DND-41 (cell line): ENCODE measurements at regions not wholly inside any gene's neighbourhood (a gene's known extent, or its start where the extent isn't known, plus 50 kb on each side); places are given as distances from the start of the nearest gene placed in this dataset.

Source experiments
- ATAC-seq: fragments of 200-7000 bp; cut with Tn5 transposase; 3 replicates; pipeline ENCODE4 v1.9.1; 2021; ENCODE audit warnings: low read depth; ENCODE audit not compliant: insufficient read depth
- DNase-seq: peaks from one replicate; pipeline ENCODE4 v3.0.0-alpha.2; 2020
- H2AFZ ChIP-seq: 2 replicates; pipeline ENCODE4 v1.6.0; 2012; ENCODE audit warnings: low read depth, low read length
- H3K27ac ChIP-seq: 2 replicates; pipeline ENCODE4 v1.5.1; 2012; ENCODE audit warnings: low read length, inconsistent platforms
- H3K27me3 ChIP-seq: fragments of 200-600 bp; sonication (generic); 2 replicates; pipeline ENCODE4 v1.6.0; 2012; ENCODE audit warnings: low read length, mild to moderate bottlenecking, inconsistent platforms; ENCODE audit not compliant: insufficient read depth, poor library complexity
- H3K36me3 ChIP-seq: 2 replicates; pipeline ENCODE4 v1.5.1; 2012; ENCODE audit warnings: low read length, inconsistent platforms; ENCODE audit not compliant: insufficient read depth
- H3K4me1 ChIP-seq: 2 replicates; pipeline ENCODE4 v1.5.1; 2012; ENCODE audit warnings: mild to moderate bottlenecking, low read length; ENCODE audit not compliant: insufficient read depth
- H3K4me2 ChIP-seq: 2 replicates; pipeline ENCODE4 v1.6.0; 2012; ENCODE audit warnings: mild to moderate bottlenecking, moderate library complexity, low read length, inconsistent platforms; ENCODE audit not compliant: insufficient read depth
- H3K4me3 ChIP-seq, 2 experiments: fragments of 200-600 bp in 1 of 2; shearing (Covaris generic) in 1 of 2; 2 replicates each; pipeline ENCODE4 v1.5.1; 2012 to 2016; ENCODE audit warnings: inconsistent platforms in 2 of 2, low read length in 2 of 2, mild to moderate bottlenecking in 2 of 2, low read depth in 1 of 2, moderate library complexity in 1 of 2
- H3K79me2 ChIP-seq: 2 replicates; pipeline ENCODE4 v1.6.0; 2012; ENCODE audit warnings: low read length, inconsistent platforms; ENCODE audit not compliant: insufficient read depth
- H3K9ac ChIP-seq: 2 replicates; pipeline ENCODE4 v1.6.0; 2012; ENCODE audit warnings: low read depth, mild to moderate bottlenecking, inconsistent platforms, low read length, moderate library complexity
- H3K9me3 ChIP-seq: 2 replicates; pipeline ENCODE4 v1.5.1; 2012; ENCODE audit warnings: low read length, moderate library complexity, mild to moderate bottlenecking, inconsistent platforms; ENCODE audit not compliant: insufficient read depth, severe bottlenecking
- H4K20me1 ChIP-seq: 2 replicates; pipeline ENCODE4 v1.6.0; 2012; ENCODE audit warnings: low read length; ENCODE audit not compliant: insufficient read depth
- EZH2 ChIP-seq: IDR thresholded peaks from 3 replicates; pipeline ENCODE4 v1.6.1; 2012; ENCODE audit warnings: borderline replicate concordance, low read depth, mild to moderate bottlenecking, moderate library complexity, low read length, inconsistent platforms; ENCODE audit not compliant: severe bottlenecking
- TF ChIP-seq, protein P1 (sequence below): IDR thresholded peaks from 2 replicates; pipeline ENCODE4 v1.5.1; 2012; ENCODE audit warnings: borderline replicate concordance, low read length, moderate library complexity, mild to moderate bottlenecking; ENCODE audit not compliant: poor library complexity, severe bottlenecking; ENCODE audit errors: extremely low read depth

DNA sequence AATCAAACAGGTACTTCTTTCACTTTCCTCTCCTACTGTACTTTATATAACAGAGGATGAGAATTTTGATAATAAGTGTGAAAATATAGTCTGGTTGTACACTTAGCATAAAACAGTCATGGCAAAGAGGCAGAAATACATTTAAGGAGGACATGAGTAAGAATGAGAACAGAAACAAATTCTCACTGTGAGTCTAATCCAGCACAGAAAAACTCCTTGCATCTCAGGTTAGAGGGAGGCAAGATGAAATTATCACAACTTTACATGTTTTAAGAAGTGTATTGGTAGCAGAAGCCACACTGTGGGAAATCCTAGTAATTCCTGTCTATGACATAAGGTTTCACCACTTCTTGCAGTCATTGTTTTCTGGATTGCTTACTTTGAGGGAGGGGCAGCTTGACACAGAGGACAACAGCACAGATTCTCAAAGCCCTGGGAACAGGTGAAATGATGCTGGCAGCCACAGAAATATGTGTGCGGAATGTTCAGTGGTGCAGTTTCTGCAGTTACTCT is 733.6 kb upstream of the GBE1 start:
- H3K27me3 ChIP-seq = no peaks in the 10 kb centered on the region
- no peaks in the 10 kb centered on the region for H3K79me2 ChIP-seq
- H2AFZ ChIP-seq = no peak overlapping the region
- no peak for ATAC-seq
- no peak overlapping the region for H3K4me3 ChIP-seq
- no peaks in the 10 kb centered on the region for H3K36me3 ChIP-seq
- H4K20me1 ChIP-seq = no peaks in the 10 kb centered on the region
- no peak overlapping the region for H3K27ac ChIP-seq
- DNase-seq = no peak
- no peak for TF ChIP-seq EZH2
- TF ChIP-seq, protein P1, sequence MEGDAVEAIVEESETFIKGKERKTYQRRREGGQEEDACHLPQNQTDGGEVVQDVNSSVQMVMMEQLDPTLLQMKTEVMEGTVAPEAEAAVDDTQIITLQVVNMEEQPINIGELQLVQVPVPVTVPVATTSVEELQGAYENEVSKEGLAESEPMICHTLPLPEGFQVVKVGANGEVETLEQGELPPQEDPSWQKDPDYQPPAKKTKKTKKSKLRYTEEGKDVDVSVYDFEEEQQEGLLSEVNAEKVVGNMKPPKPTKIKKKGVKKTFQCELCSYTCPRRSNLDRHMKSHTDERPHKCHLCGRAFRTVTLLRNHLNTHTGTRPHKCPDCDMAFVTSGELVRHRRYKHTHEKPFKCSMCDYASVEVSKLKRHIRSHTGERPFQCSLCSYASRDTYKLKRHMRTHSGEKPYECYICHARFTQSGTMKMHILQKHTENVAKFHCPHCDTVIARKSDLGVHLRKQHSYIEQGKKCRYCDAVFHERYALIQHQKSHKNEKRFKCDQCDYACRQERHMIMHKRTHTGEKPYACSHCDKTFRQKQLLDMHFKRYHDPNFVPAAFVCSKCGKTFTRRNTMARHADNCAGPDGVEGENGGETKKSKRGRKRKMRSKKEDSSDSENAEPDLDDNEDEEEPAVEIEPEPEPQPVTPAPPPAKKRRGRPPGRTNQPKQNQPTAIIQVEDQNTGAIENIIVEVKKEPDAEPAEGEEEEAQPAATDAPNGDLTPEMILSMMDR = no peak
- H3K9me3 ChIP-seq = no peaks in the 10 kb centered on the region
- H3K4me2 ChIP-seq = no peak overlapping the region
- no peak overlapping the region for H3K9ac ChIP-seq
- no peaks in the 10 kb centered on the region for H3K4me1 ChIP-seq

DNA sequence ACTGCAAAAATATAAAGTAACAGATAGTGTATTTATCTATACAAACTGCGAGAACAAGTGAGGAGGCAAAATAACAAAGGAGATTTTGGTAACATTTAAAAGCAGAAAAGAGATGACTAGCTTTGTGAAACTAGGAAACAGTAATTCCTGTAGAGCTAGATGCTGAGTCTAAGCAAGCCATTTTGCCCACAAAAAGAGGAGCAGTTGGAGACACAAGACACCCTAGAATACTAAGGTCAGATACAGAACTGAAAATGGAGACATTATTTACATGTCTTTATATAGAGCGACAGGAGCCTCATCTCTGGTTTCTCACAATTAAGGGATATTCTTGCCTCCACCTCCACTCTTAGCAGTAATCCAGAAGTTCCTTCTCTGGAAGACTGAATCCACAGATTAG is 732.4 kb upstream of the GBE1 start:
- Histone ChIP-seq H3K79me2 (no peaks in the 10 kb centered on the region), H3K36me3 (no peaks in the 10 kb centered on the region), H3K27me3 (no peaks in the 10 kb centered on the region), H4K20me1 (no peaks in the 10 kb centered on the region), H2AFZ (no peak overlapping the region), H3K27ac (no peak overlapping the region), H3K4me1 (no peaks in the 10 kb centered on the region), H3K9me3 (no peaks in the 10 kb centered on the region), H3K4me3 (no peak overlapping the region), H3K9ac (no peak overlapping the region), H3K4me2 (no peak overlapping the region)
- no peak for ATAC-seq
- DNase-seq = no peak
- TF ChIP-seq, protein P1 = no peak
- no peak for TF ChIP-seq EZH2

DNA sequence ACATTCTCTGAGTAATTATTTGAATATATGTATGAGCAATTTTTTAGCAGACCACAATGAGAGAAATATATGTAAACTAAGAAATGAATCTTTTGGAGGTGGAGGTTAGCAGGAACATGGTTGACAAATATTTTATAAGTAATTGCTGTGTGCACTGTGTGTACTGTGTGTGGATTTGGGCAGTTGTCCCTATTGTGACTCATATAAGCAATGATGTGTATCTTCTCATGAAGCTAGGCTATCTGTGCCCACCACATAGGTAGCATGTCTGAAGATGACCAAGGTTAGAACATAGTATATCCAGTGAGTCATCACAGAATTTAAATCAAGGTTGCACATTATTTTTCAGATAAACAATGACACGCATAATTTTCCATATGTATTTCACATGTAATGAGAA is 713.9 kb upstream of the GBE1 start:
- H3K9ac ChIP-seq = no peak overlapping the region

More for the DNA sequence above, 713.9 kb upstream of the GBE1 start:
- Histone ChIP-seq H3K4me1 (no peaks in the 10 kb centered on the region), H3K4me3 (no peak overlapping the region), H3K9me3 (peaks cover 10% of the 10 kb centered on the region), H2AFZ (no peak overlapping the region), H3K79me2 (no peaks in the 10 kb centered on the region), H3K36me3 (no peaks in the 10 kb centered on the region), H4K20me1 (no peaks in the 10 kb centered on the region), H3K27ac (no peak overlapping the region), H3K4me2 (no peak overlapping the region), H3K27me3 (no peaks in the 10 kb centered on the region)
- no peak for TF ChIP-seq EZH2
- TF ChIP-seq, protein P1 = no peak
- ATAC-seq = no peak
- no peak for DNase-seq
